CD4-positive, alpha-beta T cell (primary cell): ENCODE measurements at regions not wholly inside any gene's neighbourhood (a gene's known extent, or its start where the extent isn't known, plus 50 kb on each side); places are given as distances from the start of the nearest gene placed in this dataset.
"Not testable (repeated sequence)": the region's sequence is repeated elsewhere in the genome, so short reads cannot be mapped to it uniquely, and the experiment has no call there.

Experiments used
- ATAC-seq: fragments of 200-7000 bp; cut with Tn5 transposase; one replicate; pipeline ENCODE4 v1.10.0; 2022; ENCODE audit warnings: mild to moderate bottlenecking; ENCODE audit not compliant: poor library complexity
- CTCF ChIA-PET: fragments of 350-600 bp; sonication (Branson Sonifier 250); formaldehyde crosslinking; loops from one replicate; lab custom pipeline; 2021; ENCODE audit warnings: antibody characterized with exemption, inconsistent platforms; lab: Charles Lee
- POLR2A ChIA-PET: fragments of 350-600 bp; sonication (Branson Sonifier 250); formaldehyde crosslinking; loops from one replicate; lab custom pipeline; 2021; ENCODE audit warnings: antibody characterized with exemption, inconsistent platforms; lab: Charles Lee
- DNase-seq, 14 experiments: peaks; one replicate each; pipeline ENCODE4 v3.0.0-alpha.2; 2013 to 2020; ENCODE audit warnings: mixed read lengths in 2 of 14
- H3K27ac ChIP-seq, 2 donors: one replicate each; pipeline versions ENCODE4 v1.5.1 to v1.7.0; 2013; ENCODE audit warnings: low read length in 2 of 2, low read depth in 1 of 2, mild to moderate bottlenecking in 1 of 2
- H3K27me3 ChIP-seq, 2 experiments: 1 replicate in 1 of 2; 2 replicates in 1 of 2; pipeline versions ENCODE4 v1.6.1 to v1.7.0; 2013; ENCODE audit warnings: low read length in 2 of 2, control low read depth in 1 of 2, mild to moderate bottlenecking in 1 of 2, moderate library complexity in 1 of 2; ENCODE audit not compliant: insufficient read depth in 2 of 2, control insufficient read depth in 1 of 2
- H3K36me3 ChIP-seq: one replicate; pipeline ENCODE4 v1.6.1; 2013; ENCODE audit warnings: low read length, control low read depth; ENCODE audit not compliant: insufficient read depth
- H3K4me1 ChIP-seq: one replicate; pipeline ENCODE4 v1.6.1; 2013; ENCODE audit warnings: low read length, control low read depth; ENCODE audit not compliant: insufficient read depth
- H3K4me3 ChIP-seq: one replicate; pipeline ENCODE4 v1.5.1; 2013; ENCODE audit warnings: mild to moderate bottlenecking, low read length, moderate library complexity
- H3K9me3 ChIP-seq, 2 experiments: 1 replicate in 1 of 2; 2 replicates in 1 of 2; pipeline versions ENCODE4 v1.6.1 to v1.7.0; 2013; ENCODE audit warnings: low read length in 2 of 2, mild to moderate bottlenecking in 2 of 2, control low read depth in 1 of 2, moderate library complexity in 1 of 2; ENCODE audit not compliant: control insufficient read depth in 1 of 2, insufficient read depth in 1 of 2
- H3K27ac Mint-ChIP-seq: one replicate; pipeline ENCODE4 v1.8.0; 2020; ENCODE audit warnings: mixed read lengths
- H3K27me3 Mint-ChIP-seq: one replicate; pipeline ENCODE4 v1.8.0; 2021; ENCODE audit warnings: mixed read lengths
- H3K36me3 Mint-ChIP-seq: one replicate; pipeline ENCODE4 v1.8.0; 2021; ENCODE audit warnings: low read depth, mixed read lengths
- H3K4me1 Mint-ChIP-seq: one replicate; pipeline ENCODE4 v1.8.0; 2021; ENCODE audit warnings: low read depth, mixed read lengths
- H3K4me3 Mint-ChIP-seq: one replicate; pipeline ENCODE4 v1.8.0; 2020; ENCODE audit warnings: mild to moderate bottlenecking, mixed read lengths
- H3K9me3 Mint-ChIP-seq: one replicate; pipeline ENCODE4 v1.8.0; 2020; ENCODE audit warnings: mixed read lengths
- CTCF ChIP-seq: fragments of 200-600 bp; IDR thresholded peaks from one replicate; pipeline ENCODE4 v1.8.0; 2022; ENCODE audit warnings: antibody characterized with exemption, mild to moderate bottlenecking
- intact Hi-C, 2 experiments: fragments of 100-400 bp; cut with DNase I in 1 of 2; cut with micrococcal nuclease in 1 of 2; formaldehyde crosslinking; loops; one replicate each; pipeline versions ENCODE4 v1.15.1 to v1.9.0; 2023 to 2025; cut with DNase I, micrococcal nuclease

- no peaks in the 10 kb centered on the region for H3K27me3 ChIP-seq
- ChIA-PET CTCF (no interaction called here), POLR2A (no interaction called here)
- Mint-ChIP-seq H3K36me3 (no peaks in the 10 kb centered on the region), H3K4me3 (no peak overlapping the region), H3K27me3 (no peaks in the 10 kb centered on the region), H3K27ac (no peak overlapping the region), H3K9me3 (peaks cover 10% of the 10 kb centered on the region), H3K4me1 (no peaks in the 10 kb centered on the region)
- DNase-seq (no peak), ATAC-seq (no peak)
- no peak overlapping the region for H3K4me3 ChIP-seq
- H3K9me3 ChIP-seq = peaks cover 0 to 9% of the 10 kb centered on the region in 2 experiments
- TF ChIP-seq CTCF = no peak
- no peak overlapping the region for H3K27ac ChIP-seq
- intact Hi-C loops = no loop called here
- H3K4me1 ChIP-seq = no peaks in the 10 kb centered on the region
- H3K36me3 ChIP-seq = no peaks in the 10 kb centered on the region
These were observed 679.9 kb upstream of the RAG2 start for GRCh38 chr11:37277896-37278465.

- H3K36me3 Mint-ChIP-seq = no peaks in the 10 kb centered on the region
- no peak for TF ChIP-seq CTCF
- intact Hi-C loops = no loop called here
- no peaks in the 10 kb centered on the region for H3K4me1 Mint-ChIP-seq
- Histone ChIP-seq H3K4me1 (no peaks in the 10 kb centered on the region), H3K9me3 (no peaks in the 10 kb centered on the region), H3K27me3 (no peaks in the 10 kb centered on the region), H3K4me3 (no peak overlapping the region), H3K27ac (no peak overlapping the region), H3K36me3 (no peaks in the 10 kb centered on the region)
- ChIA-PET POLR2A (no interaction called here), CTCF (no interaction called here)
- ATAC-seq (no peak), DNase-seq (no peak)
- no peak overlapping the region for H3K27ac Mint-ChIP-seq
- no peak overlapping the region for H3K4me3 Mint-ChIP-seq
- H3K27me3 Mint-ChIP-seq = no peaks in the 10 kb centered on the region
- H3K9me3 Mint-ChIP-seq = peaks cover 15% of the 10 kb centered on the region
These were observed 666.7 kb upstream of the RAG2 start for GRCh38 chr11:37264783-37265182.

GRCh38 chr11:37264060-37264459 lies 666.0 kb upstream of the RAG2 start:
- CTCF ChIA-PET = no interaction called here
- ATAC-seq (no peak), DNase-seq (no peak)
- Histone ChIP-seq H3K27ac (no peak overlapping the region), H3K9me3 (no peaks in the 10 kb centered on the region), H3K27me3 (no peaks in the 10 kb centered on the region), H3K36me3 (no peaks in the 10 kb centered on the region), H3K4me3 (no peak overlapping the region), H3K4me1 (no peaks in the 10 kb centered on the region)
- intact Hi-C loops = no loop called here
- Mint-ChIP-seq H3K4me1 (no peaks in the 10 kb centered on the region), H3K27me3 (no peaks in the 10 kb centered on the region), H3K36me3 (no peaks in the 10 kb centered on the region), H3K9me3 (peaks cover 15% of the 10 kb centered on the region), H3K4me3 (no peak overlapping the region), H3K27ac (no peak overlapping the region)
- no peak for TF ChIP-seq CTCF
- POLR2A ChIA-PET = no interaction called here

GRCh38 chr11:37263467-37263866 lies 665.4 kb upstream of the RAG2 start:
- H3K27me3 ChIP-seq, POLR2A ChIA-PET, H3K9me3 ChIP-seq, H3K4me1 ChIP-seq, H3K4me3 ChIP-seq, H3K36me3 ChIP-seq, DNase-seq, H3K27me3 Mint-ChIP-seq, H3K27ac ChIP-seq, H3K27ac Mint-ChIP-seq, intact Hi-C loops, CTCF ChIA-PET, H3K36me3 Mint-ChIP-seq, ATAC-seq, H3K4me1 Mint-ChIP-seq, H3K4me3 Mint-ChIP-seq: not testable (repeated sequence)
- peaks cover 17% of the 10 kb centered on the region for H3K9me3 Mint-ChIP-seq
